Panc1 (cell line): ENCODE measurements at regions not wholly inside any gene's neighbourhood (a gene's known extent, or its start where the extent isn't known, plus 50 kb on each side); places are given as distances from the start of the nearest gene placed in this dataset.

Experiments
- ATAC-seq: fragments of 200-7000 bp; cut with Tn5 transposase; 2 replicates; pipeline ENCODE4 v1.9.1; 2020; ENCODE audit warnings: mild to moderate bottlenecking, moderate library complexity
- BruUV-seq: library from RNA; stranded (reverse); fragments of 400-500 nt; replicated peaks from 2 replicates; lab custom pipeline; 2021; lab: Mats Ljungman, UMichigan
- CTCF ChIA-PET: fragments of 300-600 bp; sonication (Branson Sonifier 250); formaldehyde crosslinking; loops from one replicate; lab custom pipeline; 2022; ENCODE audit warnings: antibody characterized with exemption; lab: Charles Lee
- POLR2A ChIA-PET: fragments of 300-600 bp; sonication (Branson Sonifier 250); formaldehyde crosslinking; loops from one replicate; lab custom pipeline; 2022; ENCODE audit warnings: antibody characterized with exemption; lab: Charles Lee
- DNase-seq: peaks from one replicate; pipeline ENCODE4 v3.0.0-alpha.2; 2010; ENCODE audit warnings: low read depth, low spot score
- H3K27ac ChIP-seq: 2 replicates; pipeline ENCODE4 v1.5.1; 2011; ENCODE audit warnings: mild to moderate bottlenecking, low read length, inconsistent platforms
- H3K27me3 ChIP-seq: fragments of 200-500 bp; sonication (Bioruptor generic); 2 replicates; pipeline ENCODE4 v1.6.0; 2014; ENCODE audit warnings: low read length, inconsistent platforms; ENCODE audit not compliant: control insufficient read depth, insufficient read depth
- H3K36me3 ChIP-seq: fragments of 200-500 bp; sonication (Bioruptor generic); 2 replicates; pipeline ENCODE4 v1.5.1; 2014; ENCODE audit warnings: inconsistent platforms, mild to moderate bottlenecking, low read length, moderate library complexity; ENCODE audit not compliant: control insufficient read depth, insufficient read depth
- H3K4me1 ChIP-seq: 2 replicates; pipeline ENCODE4 v1.5.1; 2011; ENCODE audit warnings: inconsistent platforms, mild to moderate bottlenecking, low read length, moderate library complexity; ENCODE audit not compliant: control insufficient read depth, insufficient read depth
- H3K4me3 ChIP-seq, 2 experiments: 2 replicates each; pipeline ENCODE4 v1.5.1; 2011 to 2012; ENCODE audit warnings: low read depth in 2 of 2, low read length in 2 of 2, mild to moderate bottlenecking in 2 of 2, inconsistent platforms in 1 of 2, moderate library complexity in 1 of 2
- H3K9me3 ChIP-seq: fragments of 200-500 bp; sonication (Bioruptor generic); 2 replicates; pipeline ENCODE4 v1.5.1; 2014; ENCODE audit warnings: low read depth, mild to moderate bottlenecking, inconsistent platforms, low read length, moderate library complexity; ENCODE audit not compliant: control insufficient read depth, insufficient read depth
- POLR2AphosphoS5 ChIP-seq: IDR thresholded peaks from 2 replicates; pipeline ENCODE4 v1.6.1; 2012; ENCODE audit warnings: mild to moderate bottlenecking, low read depth, low read length, moderate library complexity
- SIN3A ChIP-seq: IDR thresholded peaks from 2 replicates; pipeline ENCODE4 v1.6.1; 2012; ENCODE audit warnings: low read depth, mild to moderate bottlenecking, low read length, moderate library complexity, borderline replicate concordance; ENCODE audit not compliant: insufficient read depth
- TCF7L2 ChIP-seq: IDR thresholded peaks from 2 replicates; pipeline ENCODE4 v1.6.1; 2011; ENCODE audit warnings: mild to moderate bottlenecking, low read depth, low read length, inconsistent platforms
- in situ Hi-C: cut with HindIII; loops from 2 replicates; pipeline ENCODE4 v1.10.0; 2016; ENCODE audit warnings: low sequenced_read_pairs, low pct_unique_long_range_greater_than_20kb
- intact Hi-C: fragments of 100-400 bp; cut with micrococcal nuclease; formaldehyde crosslinking; loops from one replicate; pipeline ENCODE4 v1.10.0; 2022; ENCODE audit not compliant: unreplicated experiment
- TF ChIP-seq, protein P1 (sequence below): fragments of 450-650 bp; IDR thresholded peaks from 2 replicates; pipeline ENCODE4 v1.5.1; 2017; ENCODE audit warnings: mild to moderate bottlenecking
- TF ChIP-seq, protein P2 (sequence below), 2 experiments: IDR thresholded peaks; 2 replicates each; pipeline ENCODE4 v1.6.1; 2011 to 2012; ENCODE audit warnings: low read depth in 2 of 2, control low read depth in 1 of 2, low read length in 1 of 2, mild to moderate bottlenecking in 1 of 2, moderate library complexity in 1 of 2; ENCODE audit not compliant: insufficient read depth in 1 of 2

DNA sequence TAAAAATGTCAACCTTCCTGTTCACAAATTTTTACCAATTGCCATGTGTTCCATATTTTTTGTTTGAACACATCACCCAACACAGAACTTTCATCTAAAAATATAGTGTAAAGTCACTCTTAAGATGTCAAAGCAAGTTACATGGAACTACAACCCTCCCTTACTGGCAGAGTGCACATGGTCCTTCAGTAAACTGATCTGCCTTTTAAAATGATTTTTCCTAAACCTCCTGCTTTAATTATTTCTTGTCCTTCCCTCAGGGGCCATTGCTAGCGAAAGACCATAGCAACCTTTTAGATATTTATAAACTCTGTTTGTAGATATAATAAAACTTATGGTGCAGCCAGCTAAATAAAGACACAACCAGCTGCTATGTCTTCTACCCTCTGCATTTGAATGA lies 255.2 kb upstream of the FAR2 start:
- intact Hi-C loops (no loop called here), in situ Hi-C loops (no loop called here)
- ChIA-PET POLR2A (no interaction called here), CTCF (no interaction called here)
- Histone ChIP-seq H3K27ac (no peak overlapping the region), H3K9me3 (no peaks in the 10 kb centered on the region), H3K27me3 (no peaks in the 10 kb centered on the region), H3K36me3 (no peaks in the 10 kb centered on the region), H3K4me3 (no peak overlapping the region), H3K4me1 (no peaks in the 10 kb centered on the region)
- TF ChIP-seq TCF7L2 = no peak
- TF ChIP-seq SIN3A = no peak
- TF ChIP-seq, protein P1, sequence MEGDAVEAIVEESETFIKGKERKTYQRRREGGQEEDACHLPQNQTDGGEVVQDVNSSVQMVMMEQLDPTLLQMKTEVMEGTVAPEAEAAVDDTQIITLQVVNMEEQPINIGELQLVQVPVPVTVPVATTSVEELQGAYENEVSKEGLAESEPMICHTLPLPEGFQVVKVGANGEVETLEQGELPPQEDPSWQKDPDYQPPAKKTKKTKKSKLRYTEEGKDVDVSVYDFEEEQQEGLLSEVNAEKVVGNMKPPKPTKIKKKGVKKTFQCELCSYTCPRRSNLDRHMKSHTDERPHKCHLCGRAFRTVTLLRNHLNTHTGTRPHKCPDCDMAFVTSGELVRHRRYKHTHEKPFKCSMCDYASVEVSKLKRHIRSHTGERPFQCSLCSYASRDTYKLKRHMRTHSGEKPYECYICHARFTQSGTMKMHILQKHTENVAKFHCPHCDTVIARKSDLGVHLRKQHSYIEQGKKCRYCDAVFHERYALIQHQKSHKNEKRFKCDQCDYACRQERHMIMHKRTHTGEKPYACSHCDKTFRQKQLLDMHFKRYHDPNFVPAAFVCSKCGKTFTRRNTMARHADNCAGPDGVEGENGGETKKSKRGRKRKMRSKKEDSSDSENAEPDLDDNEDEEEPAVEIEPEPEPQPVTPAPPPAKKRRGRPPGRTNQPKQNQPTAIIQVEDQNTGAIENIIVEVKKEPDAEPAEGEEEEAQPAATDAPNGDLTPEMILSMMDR = no peak
- TF ChIP-seq POLR2AphosphoS5 = no peak
- TF ChIP-seq, protein P2, sequence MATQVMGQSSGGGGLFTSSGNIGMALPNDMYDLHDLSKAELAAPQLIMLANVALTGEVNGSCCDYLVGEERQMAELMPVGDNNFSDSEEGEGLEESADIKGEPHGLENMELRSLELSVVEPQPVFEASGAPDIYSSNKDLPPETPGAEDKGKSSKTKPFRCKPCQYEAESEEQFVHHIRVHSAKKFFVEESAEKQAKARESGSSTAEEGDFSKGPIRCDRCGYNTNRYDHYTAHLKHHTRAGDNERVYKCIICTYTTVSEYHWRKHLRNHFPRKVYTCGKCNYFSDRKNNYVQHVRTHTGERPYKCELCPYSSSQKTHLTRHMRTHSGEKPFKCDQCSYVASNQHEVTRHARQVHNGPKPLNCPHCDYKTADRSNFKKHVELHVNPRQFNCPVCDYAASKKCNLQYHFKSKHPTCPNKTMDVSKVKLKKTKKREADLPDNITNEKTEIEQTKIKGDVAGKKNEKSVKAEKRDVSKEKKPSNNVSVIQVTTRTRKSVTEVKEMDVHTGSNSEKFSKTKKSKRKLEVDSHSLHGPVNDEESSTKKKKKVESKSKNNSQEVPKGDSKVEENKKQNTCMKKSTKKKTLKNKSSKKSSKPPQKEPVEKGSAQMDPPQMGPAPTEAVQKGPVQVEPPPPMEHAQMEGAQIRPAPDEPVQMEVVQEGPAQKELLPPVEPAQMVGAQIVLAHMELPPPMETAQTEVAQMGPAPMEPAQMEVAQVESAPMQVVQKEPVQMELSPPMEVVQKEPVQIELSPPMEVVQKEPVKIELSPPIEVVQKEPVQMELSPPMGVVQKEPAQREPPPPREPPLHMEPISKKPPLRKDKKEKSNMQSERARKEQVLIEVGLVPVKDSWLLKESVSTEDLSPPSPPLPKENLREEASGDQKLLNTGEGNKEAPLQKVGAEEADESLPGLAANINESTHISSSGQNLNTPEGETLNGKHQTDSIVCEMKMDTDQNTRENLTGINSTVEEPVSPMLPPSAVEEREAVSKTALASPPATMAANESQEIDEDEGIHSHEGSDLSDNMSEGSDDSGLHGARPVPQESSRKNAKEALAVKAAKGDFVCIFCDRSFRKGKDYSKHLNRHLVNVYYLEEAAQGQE (IDR thresholded peaks at IDR 0.05; ENCODE audit: insufficient read depth in 1 of 2, low read depth in 2 of 2, low read length in 1 of 2) = no peak
- DNase-seq = no peak
- no peak for ATAC-seq
- BruUV-seq = no TSS peak

DNA sequence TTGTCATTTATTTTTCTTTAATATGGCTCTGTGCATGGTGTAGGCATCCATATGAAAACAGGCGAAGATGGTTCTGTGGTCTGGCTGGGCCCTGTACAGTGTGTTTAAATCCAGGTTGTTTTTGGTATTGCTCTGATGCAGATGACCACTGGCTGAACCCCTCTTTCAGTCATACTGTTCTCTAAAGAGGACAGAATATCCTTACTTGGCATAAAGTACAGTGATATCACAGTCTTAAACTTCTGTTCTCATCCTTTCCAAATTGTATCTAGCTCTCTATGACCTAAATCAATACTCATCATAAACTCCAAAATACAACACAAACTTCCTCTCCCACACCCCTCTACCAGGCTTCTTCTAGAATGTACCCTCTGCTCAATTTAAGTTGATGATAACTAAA lies 252.7 kb upstream of the FAR2 start:
- Histone ChIP-seq H3K9me3 (no peaks in the 10 kb centered on the region), H3K27ac (no peak overlapping the region), H3K36me3 (no peaks in the 10 kb centered on the region), H3K27me3 (no peaks in the 10 kb centered on the region), H3K4me3 (no peak overlapping the region), H3K4me1 (no peaks in the 10 kb centered on the region)
- ChIA-PET POLR2A (no interaction called here), CTCF (no interaction called here)
- DNase-seq = no peak
- no peak for ATAC-seq
- in situ Hi-C loops (no loop called here), intact Hi-C loops (no loop called here)
- TF ChIP-seq SIN3A = no peak
- TF ChIP-seq POLR2AphosphoS5 = no peak
- TF ChIP-seq, protein P2 (IDR thresholded peaks at IDR 0.05; ENCODE audit: insufficient read depth in 1 of 2, low read depth in 2 of 2, low read length in 1 of 2) = no peak
- TF ChIP-seq, protein P1 = no peak
- no peak for TF ChIP-seq TCF7L2
- no TSS peak for BruUV-seq
